Caco-2 (cell line): ENCODE measurements at regions not wholly inside any gene's neighbourhood (a gene's known extent, or its start where the extent isn't known, plus 50 kb on each side); places are given as distances from the start of the nearest gene placed in this dataset.

Source experiments
- BruUV-seq: library from RNA; stranded (reverse); fragments of 400-500 nt; replicated peaks from 2 replicates; lab custom pipeline; 2021; lab: Mats Ljungman, UMichigan
- CTCF ChIA-PET: fragments of 300-600 bp; sonication (Branson Sonifier 250); formaldehyde crosslinking; loops from one replicate; lab custom pipeline; 2022; ENCODE audit warnings: antibody characterized with exemption; lab: Charles Lee
- POLR2A ChIA-PET: fragments of 300-600 bp; sonication (Branson Sonifier 250); formaldehyde crosslinking; loops from one replicate; lab custom pipeline; 2022; ENCODE audit warnings: antibody characterized with exemption; lab: Charles Lee
- DNase-seq, 2 experiments: peaks; one replicate each; pipeline versions ENCODE4 v3.0.0 to v3.0.0-alpha.2; 2020 to 2022
- H3K27me3 ChIP-seq: replicated peaks from 2 replicates; pipeline ENCODE4 v1.6.0; 2011; ENCODE audit warnings: low read length; ENCODE audit not compliant: control insufficient read depth, insufficient read depth
- H3K36me3 ChIP-seq: 2 replicates; pipeline ENCODE4 v1.5.1; 2011; ENCODE audit warnings: low read length; ENCODE audit not compliant: control insufficient read depth, insufficient read depth
- H3K4me1 ChIP-seq: fragments of 250-450 bp; sonication (Bioruptor Pico); 2 replicates; pipeline ENCODE4 v1.5.1; 2020; ENCODE audit warnings: mild to moderate bottlenecking
- H3K4me3 ChIP-seq: 2 replicates; pipeline ENCODE4 v1.5.1; 2011; ENCODE audit warnings: low read depth, mild to moderate bottlenecking, control low read depth, low read length
- H3K9me3 ChIP-seq: fragments of 250-450 bp; sonication (Bioruptor Pico); 2 replicates; pipeline ENCODE4 v1.5.1; 2020; ENCODE audit warnings: mild to moderate bottlenecking, moderate library complexity
- H3K27ac Mint-ChIP-seq: one replicate; pipeline ENCODE4 v1.8.0; 2022; ENCODE audit warnings: mixed read lengths; ENCODE audit not compliant: unreplicated experiment
- H3K27me3 Mint-ChIP-seq: one replicate; pipeline ENCODE4 v1.8.0; 2022; ENCODE audit warnings: mixed read lengths; ENCODE audit not compliant: insufficient read depth, unreplicated experiment
- H3K36me3 Mint-ChIP-seq: one replicate; pipeline ENCODE4 v1.8.0; 2022; ENCODE audit warnings: mild to moderate bottlenecking, mixed read lengths; ENCODE audit not compliant: insufficient read depth, unreplicated experiment
- H3K4me1 Mint-ChIP-seq: one replicate; pipeline ENCODE4 v1.8.0; 2022; ENCODE audit warnings: low read depth, mixed read lengths; ENCODE audit not compliant: unreplicated experiment
- H3K4me3 Mint-ChIP-seq: one replicate; pipeline ENCODE4 v1.8.0; 2022; ENCODE audit warnings: mild to moderate bottlenecking, moderate library complexity, mixed read lengths; ENCODE audit not compliant: unreplicated experiment
- H3K9me3 Mint-ChIP-seq: one replicate; pipeline ENCODE4 v1.8.0; 2022; ENCODE audit warnings: mixed read lengths; ENCODE audit not compliant: unreplicated experiment
- CTCF ChIP-seq, 2 experiments: fragments of 200-600 bp in 1 of 2; IDR thresholded peaks; 1 replicate in 1 of 2; 2 replicates in 1 of 2; pipeline versions ENCODE4 v1.5.1 to v1.8.0; 2011 to 2022; ENCODE audit warnings: antibody characterized with exemption in 1 of 2, control low read depth in 1 of 2, inconsistent platforms in 1 of 2, low read depth in 1 of 2, low read length in 1 of 2, mild to moderate bottlenecking in 1 of 2, moderate library complexity in 1 of 2; ENCODE audit not compliant: insufficient read depth in 1 of 2, severe bottlenecking in 1 of 2, unreplicated experiment in 1 of 2
- intact Hi-C: fragments of 100-400 bp; cut with micrococcal nuclease; formaldehyde crosslinking; loops from one replicate; pipeline ENCODE4 v1.10.0; 2022; ENCODE audit not compliant: unreplicated experiment

- Mint-ChIP-seq H3K27me3 (no peaks in the 10 kb centered on the region), H3K4me3 (no peak overlapping the region), H3K4me1 (peaks cover 14% of the 10 kb centered on the region), H3K27ac (no peak overlapping the region), H3K9me3 (peaks cover 6% of the 10 kb centered on the region), H3K36me3 (no peaks in the 10 kb centered on the region)
- H3K36me3 ChIP-seq, result no peaks in the 10 kb centered on the region
- ChIA-PET CTCF (no interaction called here), POLR2A (no interaction called here)
- no peaks in the 10 kb centered on the region for H3K9me3 ChIP-seq
- H3K4me1 ChIP-seq, result peaks cover 12% of the 10 kb centered on the region
- TF ChIP-seq CTCF (IDR thresholded peaks at IDR 0.05; ENCODE audit: insufficient read depth in 1 of 2, low read depth in 1 of 2, low read length in 1 of 2, severe bottlenecking in 1 of 2, unreplicated experiment in 1 of 2), result no peak
- intact Hi-C loops, result no loop called here
- H3K4me3 ChIP-seq, result no peak overlapping the region
- BruUV-seq, result no TSS peak
- no peaks in the 10 kb centered on the region for H3K27me3 ChIP-seq
- DNase-seq, result no peak
Observed at GRCh38 chr21:15162921-15163320, 98.1 kb upstream of the NRIP1 start.

DNA sequence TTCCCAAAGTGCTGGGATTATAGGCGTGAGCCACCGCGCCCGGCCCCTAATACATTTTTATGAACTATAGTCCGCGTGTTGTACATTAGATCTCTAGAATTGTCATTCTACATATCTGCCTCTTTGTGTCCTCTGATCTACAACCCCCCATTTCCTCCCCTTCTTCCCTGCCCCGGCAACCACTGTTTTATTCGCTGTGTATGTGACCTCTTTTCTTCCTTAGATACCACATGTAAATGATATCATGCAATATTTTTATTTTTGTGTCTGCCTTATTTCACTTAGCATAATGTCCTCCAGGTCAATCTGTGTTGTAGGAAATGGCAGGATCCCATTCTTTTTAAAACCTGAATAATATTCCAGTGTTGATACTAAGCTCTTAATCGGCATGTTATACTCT lies 99.5 kb upstream of the NRIP1 start:
- POLR2A ChIA-PET, result no interaction called here
- no peak for DNase-seq
- Histone ChIP-seq H3K4me1 (peaks cover 10% of the 10 kb centered on the region), H3K9me3 (no peaks in the 10 kb centered on the region), H3K27me3 (no peaks in the 10 kb centered on the region), H3K36me3 (no peaks in the 10 kb centered on the region), H3K4me3 (no peak overlapping the region)
- Mint-ChIP-seq H3K36me3 (no peaks in the 10 kb centered on the region), H3K4me1 (peaks cover 12% of the 10 kb centered on the region), H3K9me3 (peaks cover 6% of the 10 kb centered on the region), H3K27ac (no peak overlapping the region), H3K4me3 (no peak overlapping the region), H3K27me3 (no peaks in the 10 kb centered on the region)
- BruUV-seq, result no TSS peak
- TF ChIP-seq CTCF (IDR thresholded peaks at IDR 0.05; ENCODE audit: insufficient read depth in 1 of 2, low read depth in 1 of 2, low read length in 1 of 2, severe bottlenecking in 1 of 2, unreplicated experiment in 1 of 2), result no peak
- CTCF ChIA-PET, result no interaction called here
- intact Hi-C loops, result no loop called here

DNA sequence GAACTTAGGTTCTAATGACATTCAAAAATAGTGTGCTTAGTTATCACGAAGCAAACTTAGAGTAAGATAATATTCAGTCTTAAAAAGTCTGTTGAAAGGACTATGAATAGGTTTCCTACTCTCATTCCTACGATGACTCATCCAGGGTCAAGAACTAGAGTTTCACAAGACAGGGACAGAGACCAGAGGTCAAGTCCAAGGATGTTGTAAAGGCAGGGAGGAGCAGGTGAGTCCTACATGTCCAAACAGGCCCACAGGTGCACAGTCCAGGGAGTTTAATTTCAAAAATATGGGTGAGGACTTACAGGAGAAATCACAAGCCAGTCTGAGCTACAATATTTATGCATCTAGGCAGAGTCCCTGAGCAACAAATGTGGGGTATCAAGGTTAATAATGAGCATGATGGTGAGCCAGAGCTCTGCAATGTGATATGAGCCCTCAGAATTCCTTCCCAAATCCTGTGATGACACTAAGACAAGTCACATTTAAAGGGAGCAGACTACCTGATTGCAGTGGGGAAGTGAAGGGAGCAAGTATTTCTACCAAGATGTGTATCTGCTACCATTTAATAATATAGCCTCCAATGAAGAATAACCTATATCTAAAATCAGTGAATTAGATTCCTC lies 100.0 kb upstream of the NRIP1 start:
- intact Hi-C loops, result no loop called here
- H3K4me1 Mint-ChIP-seq, result peaks cover 7% of the 10 kb centered on the region
- H3K27ac Mint-ChIP-seq, result no peak overlapping the region
- H3K4me3 Mint-ChIP-seq, result no peak overlapping the region
- H3K36me3 Mint-ChIP-seq, result no peaks in the 10 kb centered on the region
- POLR2A ChIA-PET, result no interaction called here
- H3K4me3 ChIP-seq, result no peak overlapping the region
- no peak for TF ChIP-seq CTCF (IDR thresholded peaks at IDR 0.05; ENCODE audit: insufficient read depth in 1 of 2, low read depth in 1 of 2, low read length in 1 of 2, severe bottlenecking in 1 of 2, unreplicated experiment in 1 of 2)
- no peaks in the 10 kb centered on the region for H3K36me3 ChIP-seq
- CTCF ChIA-PET, result no interaction called here
- H3K27me3 ChIP-seq, result no peaks in the 10 kb centered on the region
- peaks cover 5% of the 10 kb centered on the region; the same call in 1 of the 2 replicates for H3K4me1 ChIP-seq
- H3K27me3 Mint-ChIP-seq, result no peaks in the 10 kb centered on the region
- no TSS peak for BruUV-seq
- peak in 1 of 2 experiments; percentile 28 for DNase-seq
- no peaks in the 10 kb centered on the region for H3K9me3 ChIP-seq
- H3K9me3 Mint-ChIP-seq, result peaks cover 6% of the 10 kb centered on the region
